Stomach (tissue), 4 donors: ENCODE measurements at regions not wholly inside any gene's neighbourhood (a gene's known extent, or its start where the extent isn't known, plus 50 kb on each side); places are given as distances from the start of the nearest gene placed in this dataset.

Experiments
- POLR2A ChIP-seq, 4 donors: fragments of 450-650 bp; IDR thresholded peaks; one replicate each; pipeline ENCODE4 v1.6.1; 2016; ENCODE audit warnings: antibody characterized with exemption in 4 of 4, control low read depth in 2 of 4, mild to moderate bottlenecking in 1 of 4, moderate library complexity in 1 of 4
- TF ChIP-seq, protein P1 (sequence below), 7 experiments: fragments of 450-650 bp in 4 of 7; fragments of 200-600 bp in 3 of 7; sonication (generic) in 3 of 7; IDR thresholded peaks; one replicate each; pipeline ENCODE4 v1.5.1; 2016 to 2019; ENCODE audit warnings: antibody characterized with exemption in 7 of 7, control low read depth in 2 of 7, mild to moderate bottlenecking in 1 of 7

DNA sequence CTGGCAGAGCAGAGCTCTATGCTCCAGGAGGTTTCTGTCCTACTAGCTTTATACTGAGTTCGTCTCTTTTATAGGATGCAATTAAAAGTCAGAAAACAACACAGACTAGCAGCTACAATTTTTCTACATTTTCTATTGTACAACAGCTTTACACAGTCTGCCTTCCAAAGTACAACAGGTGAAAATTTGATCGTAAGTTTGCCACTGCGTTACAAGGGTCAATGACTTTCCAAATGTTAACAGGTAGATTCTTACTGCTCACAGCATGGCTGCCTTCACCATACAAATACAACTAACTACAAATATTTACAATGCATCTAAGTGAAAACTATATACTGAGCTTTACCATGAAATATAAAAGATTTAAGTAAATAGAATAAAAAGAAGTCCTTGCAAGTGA is 268.6 kb upstream of the SLCO3A1 start:
- no peak for TF ChIP-seq POLR2A (IDR thresholded peaks at IDR 0.05)
- TF ChIP-seq, protein P1, sequence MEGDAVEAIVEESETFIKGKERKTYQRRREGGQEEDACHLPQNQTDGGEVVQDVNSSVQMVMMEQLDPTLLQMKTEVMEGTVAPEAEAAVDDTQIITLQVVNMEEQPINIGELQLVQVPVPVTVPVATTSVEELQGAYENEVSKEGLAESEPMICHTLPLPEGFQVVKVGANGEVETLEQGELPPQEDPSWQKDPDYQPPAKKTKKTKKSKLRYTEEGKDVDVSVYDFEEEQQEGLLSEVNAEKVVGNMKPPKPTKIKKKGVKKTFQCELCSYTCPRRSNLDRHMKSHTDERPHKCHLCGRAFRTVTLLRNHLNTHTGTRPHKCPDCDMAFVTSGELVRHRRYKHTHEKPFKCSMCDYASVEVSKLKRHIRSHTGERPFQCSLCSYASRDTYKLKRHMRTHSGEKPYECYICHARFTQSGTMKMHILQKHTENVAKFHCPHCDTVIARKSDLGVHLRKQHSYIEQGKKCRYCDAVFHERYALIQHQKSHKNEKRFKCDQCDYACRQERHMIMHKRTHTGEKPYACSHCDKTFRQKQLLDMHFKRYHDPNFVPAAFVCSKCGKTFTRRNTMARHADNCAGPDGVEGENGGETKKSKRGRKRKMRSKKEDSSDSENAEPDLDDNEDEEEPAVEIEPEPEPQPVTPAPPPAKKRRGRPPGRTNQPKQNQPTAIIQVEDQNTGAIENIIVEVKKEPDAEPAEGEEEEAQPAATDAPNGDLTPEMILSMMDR (IDR thresholded peaks at IDR 0.05): no peak
